ENCODE measurements at regions not wholly inside any gene's neighbourhood (a gene's known extent, or its start where the extent isn't known, plus 50 kb on each side); places are given as distances from the start of the nearest gene placed in this dataset.

DNA sequence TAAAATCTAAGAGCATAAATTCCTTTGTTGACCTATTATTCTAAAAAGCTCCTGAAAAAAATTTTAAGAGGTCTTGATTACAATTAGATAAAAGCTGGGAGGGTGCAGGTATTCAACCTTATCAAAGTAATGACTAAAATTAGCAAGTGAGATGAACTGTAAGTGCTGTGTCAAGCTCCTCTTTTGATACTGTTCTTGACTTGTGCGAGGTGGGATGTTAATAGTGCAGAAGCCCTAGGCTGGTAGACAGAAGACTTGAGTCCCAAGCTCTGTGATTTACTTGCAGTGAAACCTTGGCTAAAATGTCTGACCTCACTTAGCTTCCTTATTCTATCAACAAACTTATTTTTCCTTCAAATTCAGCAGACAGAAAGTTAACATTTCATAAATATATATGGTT lies 637.5 kb downstream of the DSC3 start:
- DNase-seq (ENCODE audit: low read depth, low spot score), result no peak
- no peak overlapping the region for H3K27ac ChIP-seq (ENCODE audit: control insufficient read depth, insufficient read depth, low read length)
- dilution Hi-C loops (cut with MboI; ENCODE audit: extremely low pct_ligation_motif_present, low sequenced_read_pairs), result no loop called here
- H3K36me3 ChIP-seq (ENCODE audit: control insufficient read depth in 2 of 2, extremely low read depth in 1 of 2, insufficient read depth in 2 of 2, low read length in 2 of 2), result no peaks in the 10 kb centered on the region
- no peak for TF ChIP-seq EZH2 (IDR thresholded peaks at IDR 0.05; ENCODE audit: low read length)
- TF ChIP-seq, protein P1, sequence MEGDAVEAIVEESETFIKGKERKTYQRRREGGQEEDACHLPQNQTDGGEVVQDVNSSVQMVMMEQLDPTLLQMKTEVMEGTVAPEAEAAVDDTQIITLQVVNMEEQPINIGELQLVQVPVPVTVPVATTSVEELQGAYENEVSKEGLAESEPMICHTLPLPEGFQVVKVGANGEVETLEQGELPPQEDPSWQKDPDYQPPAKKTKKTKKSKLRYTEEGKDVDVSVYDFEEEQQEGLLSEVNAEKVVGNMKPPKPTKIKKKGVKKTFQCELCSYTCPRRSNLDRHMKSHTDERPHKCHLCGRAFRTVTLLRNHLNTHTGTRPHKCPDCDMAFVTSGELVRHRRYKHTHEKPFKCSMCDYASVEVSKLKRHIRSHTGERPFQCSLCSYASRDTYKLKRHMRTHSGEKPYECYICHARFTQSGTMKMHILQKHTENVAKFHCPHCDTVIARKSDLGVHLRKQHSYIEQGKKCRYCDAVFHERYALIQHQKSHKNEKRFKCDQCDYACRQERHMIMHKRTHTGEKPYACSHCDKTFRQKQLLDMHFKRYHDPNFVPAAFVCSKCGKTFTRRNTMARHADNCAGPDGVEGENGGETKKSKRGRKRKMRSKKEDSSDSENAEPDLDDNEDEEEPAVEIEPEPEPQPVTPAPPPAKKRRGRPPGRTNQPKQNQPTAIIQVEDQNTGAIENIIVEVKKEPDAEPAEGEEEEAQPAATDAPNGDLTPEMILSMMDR (optimal IDR thresholded peaks at IDR 0.05 in 1 of 3, IDR thresholded peaks at IDR 0.05 in 1 of 3, conservative IDR thresholded peaks at IDR 0.05 in 1 of 3; ENCODE audit: extremely low read depth in 1 of 3, insufficient read depth in 2 of 3, low read length in 3 of 3), result no peak
- H3K9ac ChIP-seq (ENCODE audit: control insufficient read depth, extremely low read depth, insufficient read depth, low read length), result no peak overlapping the region
- H3K79me2 ChIP-seq (ENCODE audit: control insufficient read depth, insufficient read depth, low read length), result no peaks in the 10 kb centered on the region
- FAIRE-seq, result no peak
- H2AFZ ChIP-seq (ENCODE audit: control insufficient read depth, low read length), result no peak overlapping the region
- H3K4me1 ChIP-seq (ENCODE audit: control insufficient read depth, extremely low read depth, insufficient read depth, low read length), result no peaks in the 10 kb centered on the region
- no peaks in the 10 kb centered on the region for H3K9me1 ChIP-seq (ENCODE audit: control insufficient read depth, extremely low read depth, insufficient read depth, low read length)
- no peak overlapping the region for H3K4me3 ChIP-seq (ENCODE audit: control insufficient read depth in 2 of 3, extremely low read depth in 1 of 3, insufficient read depth in 2 of 3, low read depth in 1 of 3, low read length in 3 of 3)
- no peaks in the 10 kb centered on the region for H4K20me1 ChIP-seq (ENCODE audit: control insufficient read depth, extremely low read depth, insufficient read depth, low read length)
- H3K4me2 ChIP-seq (ENCODE audit: control insufficient read depth, extremely low read depth, insufficient read depth, low read depth, low read length), result no peak overlapping the region
- H3K9me3 ChIP-seq (ENCODE audit: control insufficient read depth, low read depth, low read length), result no peaks in the 10 kb centered on the region
- H3K27me3 ChIP-seq (ENCODE audit: control insufficient read depth, extremely low read depth, insufficient read depth, low read length), result no peaks in the 10 kb centered on the region

DNA sequence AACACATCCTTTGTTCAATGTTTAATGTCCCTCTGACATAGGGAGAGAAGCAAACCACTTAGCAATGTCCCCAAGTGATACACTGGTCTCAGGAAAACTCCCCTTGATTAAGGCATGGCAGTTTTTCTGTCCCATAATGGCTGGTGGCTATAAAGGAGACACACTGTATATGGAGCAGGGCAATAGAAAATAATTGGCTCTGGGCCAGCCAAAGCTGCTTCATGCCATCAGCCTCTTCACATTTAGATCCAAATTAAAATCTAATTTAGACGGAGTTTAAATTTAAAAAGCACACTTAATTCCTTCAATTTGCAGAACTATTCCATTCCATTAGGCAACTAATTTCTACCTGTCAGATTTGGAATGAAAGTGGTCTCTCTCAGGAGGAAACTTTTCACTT lies 638.1 kb downstream of the DSC3 start:
- no peak overlapping the region for H3K9ac ChIP-seq (ENCODE audit: control insufficient read depth, extremely low read depth, insufficient read depth, low read length)
- H3K4me3 ChIP-seq (ENCODE audit: control insufficient read depth in 2 of 3, extremely low read depth in 1 of 3, insufficient read depth in 2 of 3, low read depth in 1 of 3, low read length in 3 of 3), result no peak overlapping the region
- no peak overlapping the region for H3K4me2 ChIP-seq (ENCODE audit: control insufficient read depth, extremely low read depth, insufficient read depth, low read depth, low read length)
- no peak for FAIRE-seq
- no peak for DNase-seq (ENCODE audit: low read depth, low spot score)
- H3K4me1 ChIP-seq (ENCODE audit: control insufficient read depth, extremely low read depth, insufficient read depth, low read length), result no peaks in the 10 kb centered on the region
- no peak for TF ChIP-seq EZH2 (IDR thresholded peaks at IDR 0.05; ENCODE audit: low read length)
- TF ChIP-seq, protein P1 (optimal IDR thresholded peaks at IDR 0.05 in 1 of 3, IDR thresholded peaks at IDR 0.05 in 1 of 3, conservative IDR thresholded peaks at IDR 0.05 in 1 of 3; ENCODE audit: extremely low read depth in 1 of 3, insufficient read depth in 2 of 3, low read length in 3 of 3), result no peak
- H3K79me2 ChIP-seq (ENCODE audit: control insufficient read depth, insufficient read depth, low read length), result no peaks in the 10 kb centered on the region
- no peaks in the 10 kb centered on the region for H4K20me1 ChIP-seq (ENCODE audit: control insufficient read depth, extremely low read depth, insufficient read depth, low read length)
- H3K27me3 ChIP-seq (ENCODE audit: control insufficient read depth, extremely low read depth, insufficient read depth, low read length), result no peaks in the 10 kb centered on the region
- H3K27ac ChIP-seq (ENCODE audit: control insufficient read depth, insufficient read depth, low read length), result no peak overlapping the region
- H3K36me3 ChIP-seq (ENCODE audit: control insufficient read depth in 2 of 2, extremely low read depth in 1 of 2, insufficient read depth in 2 of 2, low read length in 2 of 2), result no peaks in the 10 kb centered on the region
- no peaks in the 10 kb centered on the region for H3K9me3 ChIP-seq (ENCODE audit: control insufficient read depth, low read depth, low read length)
- dilution Hi-C loops (cut with MboI; ENCODE audit: extremely low pct_ligation_motif_present, low sequenced_read_pairs), result no loop called here
- H3K9me1 ChIP-seq (ENCODE audit: control insufficient read depth, extremely low read depth, insufficient read depth, low read length), result no peaks in the 10 kb centered on the region
- no peak overlapping the region for H2AFZ ChIP-seq (ENCODE audit: control insufficient read depth, low read length)

Measured in keratinocyte (primary cell).